ENCODE measurements at regions not wholly inside any gene's neighbourhood (a gene's known extent, or its start where the extent isn't known, plus 50 kb on each side); places are given as distances from the start of the nearest gene placed in this dataset.

GRCh38 chr10:91120348-91120747, 100.1 kb upstream of the PCGF5 start:
- Histone ChIP-seq H2AFZ (ENCODE audit: low read length) (no peak overlapping the region), H3K9me2 (replicated peaks; ENCODE audit: low read depth, low read length) (no peaks in the 10 kb centered on the region), H3K4me1 (ENCODE audit: insufficient read depth, low read length, poor library complexity, severe bottlenecking) (no peaks in the 10 kb centered on the region), H3K4me3 (ENCODE audit: low read length, poor library complexity, severe bottlenecking) (no peak overlapping the region), H3K79me2 (ENCODE audit: insufficient read depth, low read length) (no peaks in the 10 kb centered on the region), H3K9ac (ENCODE audit: low read depth, low read length, poor library complexity, severe bottlenecking) (no peak overlapping the region), H3F3A (ENCODE audit: low read depth) (no peaks in the 10 kb centered on the region), H3K9me3 (ENCODE audit: insufficient read depth, low read depth, low read length) (no peaks in the 10 kb centered on the region), H3K4me2 (ENCODE audit: low read depth, low read length, poor library complexity, severe bottlenecking) (no peak overlapping the region), H4K20me1 (ENCODE audit: insufficient read depth, low read length, poor library complexity, severe bottlenecking) (no peaks in the 10 kb centered on the region), H3K27me3 (ENCODE audit: insufficient read depth, low read length, poor library complexity, severe bottlenecking) (no peaks in the 10 kb centered on the region), H3K36me3 (ENCODE audit: insufficient read depth, low read length) (no peaks in the 10 kb centered on the region)
- TF ChIP-seq CTCF (conservative IDR thresholded peaks at IDR 0.05; ENCODE audit: low read length) (no peak), EZH2phosphoT487 (IDR thresholded peaks at IDR 0.05; ENCODE audit: borderline replicate concordance) (no peak)

DNA sequence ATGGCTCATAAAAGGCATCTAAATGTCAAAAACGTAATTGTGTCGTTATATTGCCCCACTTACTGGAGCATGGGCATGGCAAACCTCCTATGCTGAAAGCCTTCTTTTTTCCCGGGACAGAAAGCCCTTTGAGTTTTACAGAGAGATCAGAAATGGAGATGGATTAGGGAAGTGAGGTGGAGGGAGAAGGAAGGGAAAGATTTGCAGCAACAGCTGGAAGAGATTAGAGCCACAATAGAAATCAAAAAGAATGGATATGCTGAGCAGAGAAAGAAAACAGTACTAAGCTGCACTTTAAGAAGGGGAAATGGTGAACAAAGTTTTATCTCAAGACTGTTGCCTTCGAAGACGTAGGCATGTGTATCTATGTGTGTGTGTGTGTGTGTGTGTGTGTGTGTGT, 97.2 kb upstream of the PCGF5 start:
- no peak overlapping the region for H3K9ac ChIP-seq (ENCODE audit: low read depth, low read length, poor library complexity, severe bottlenecking)
- H3K4me1 ChIP-seq (ENCODE audit: insufficient read depth, low read length, poor library complexity, severe bottlenecking) = no peaks in the 10 kb centered on the region
- no peaks in the 10 kb centered on the region for H3K9me2 ChIP-seq (replicated peaks; ENCODE audit: low read depth, low read length)
- H3K36me3 ChIP-seq (ENCODE audit: insufficient read depth, low read length) = no peaks in the 10 kb centered on the region
- no peak overlapping the region for H3K4me2 ChIP-seq (ENCODE audit: low read depth, low read length, poor library complexity, severe bottlenecking)
- TF ChIP-seq EZH2phosphoT487 (IDR thresholded peaks at IDR 0.05; ENCODE audit: borderline replicate concordance) (no peak), CTCF (conservative IDR thresholded peaks at IDR 0.05; ENCODE audit: low read length) (no peak)
- no peaks in the 10 kb centered on the region for H3K79me2 ChIP-seq (ENCODE audit: insufficient read depth, low read length)
- no peak overlapping the region for H2AFZ ChIP-seq (ENCODE audit: low read length)
- no peaks in the 10 kb centered on the region for H3K27me3 ChIP-seq (ENCODE audit: insufficient read depth, low read length, poor library complexity, severe bottlenecking)
- no peaks in the 10 kb centered on the region for H3F3A ChIP-seq (ENCODE audit: low read depth)
- H3K9me3 ChIP-seq (ENCODE audit: insufficient read depth, low read depth, low read length) = no peaks in the 10 kb centered on the region
- H3K4me3 ChIP-seq (ENCODE audit: low read length, poor library complexity, severe bottlenecking) = no peak overlapping the region
- no peaks in the 10 kb centered on the region for H4K20me1 ChIP-seq (ENCODE audit: insufficient read depth, low read length, poor library complexity, severe bottlenecking)

DNA sequence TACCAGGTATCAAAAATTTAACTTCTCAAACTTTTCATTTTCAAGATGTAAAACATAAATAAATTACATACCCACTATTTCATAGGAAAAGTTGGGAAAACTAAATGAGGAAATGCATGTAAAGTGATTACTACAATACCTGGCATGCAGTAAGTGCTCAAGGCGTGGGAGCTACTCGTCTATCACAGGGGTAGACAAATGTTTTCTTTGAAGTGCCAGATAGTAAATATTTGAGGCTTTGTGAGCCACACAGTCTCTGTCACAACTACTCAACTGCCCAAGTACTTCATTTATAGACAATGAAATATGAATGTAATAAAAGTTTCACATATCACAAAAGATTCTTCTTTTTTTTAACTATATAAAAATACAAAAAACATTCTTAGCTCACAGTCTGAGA, 96.4 kb upstream of the PCGF5 start:
- Histone ChIP-seq H3F3A (ENCODE audit: low read depth) (no peaks in the 10 kb centered on the region), H3K4me1 (ENCODE audit: insufficient read depth, low read length, poor library complexity, severe bottlenecking) (no peaks in the 10 kb centered on the region), H3K4me2 (ENCODE audit: low read depth, low read length, poor library complexity, severe bottlenecking) (no peak overlapping the region), H3K9me2 (replicated peaks; ENCODE audit: low read depth, low read length) (no peaks in the 10 kb centered on the region), H2AFZ (ENCODE audit: low read length) (no peak overlapping the region), H3K9me3 (ENCODE audit: insufficient read depth, low read depth, low read length) (no peaks in the 10 kb centered on the region), H3K4me3 (ENCODE audit: low read length, poor library complexity, severe bottlenecking) (no peak overlapping the region), H3K27me3 (ENCODE audit: insufficient read depth, low read length, poor library complexity, severe bottlenecking) (no peaks in the 10 kb centered on the region), H3K9ac (ENCODE audit: low read depth, low read length, poor library complexity, severe bottlenecking) (no peak overlapping the region), H3K79me2 (ENCODE audit: insufficient read depth, low read length) (no peaks in the 10 kb centered on the region), H3K36me3 (ENCODE audit: insufficient read depth, low read length) (no peaks in the 10 kb centered on the region), H4K20me1 (ENCODE audit: insufficient read depth, low read length, poor library complexity, severe bottlenecking) (no peaks in the 10 kb centered on the region)
- TF ChIP-seq CTCF (conservative IDR thresholded peaks at IDR 0.05; ENCODE audit: low read length) (no peak), EZH2phosphoT487 (IDR thresholded peaks at IDR 0.05; ENCODE audit: borderline replicate concordance) (no peak)

Measured in Loucy (cell line).